ENCODE measurements at regions not wholly inside any gene's neighbourhood (a gene's known extent, or its start where the extent isn't known, plus 50 kb on each side); places are given as distances from the start of the nearest gene placed in this dataset.
"Not testable (repeated sequence)": the region's sequence is repeated elsewhere in the genome, so short reads cannot be mapped to it uniquely, and the experiment has no call there.

- CTCF ChIA-PET: no interaction called here
- POLR2A ChIA-PET (ENCODE audit: low non-redundant PET): no interaction called here
- DNase-seq (ENCODE audit: low spot score): no peak
- no peak overlapping the region for H3K27ac ChIP-seq
- TF ChIP-seq CTCF (conservative IDR thresholded peaks at IDR 0.05; ENCODE audit: low read depth): no peak
These were observed 220.4 kb upstream of the GADL1 start for GRCh38 chr3:31114929-31115283.

- CTCF ChIA-PET; H3K27ac ChIP-seq; POLR2A ChIA-PET (ENCODE audit: low non-redundant PET); DNase-seq (ENCODE audit: low spot score): not testable (repeated sequence)
These were observed 221.1 kb upstream of the GADL1 start for GRCh38 chr3:31115531-31115930.

GRCh38 chr3:31116651-31117050 lies 222.2 kb upstream of the GADL1 start:
- ChIA-PET POLR2A (ENCODE audit: low non-redundant PET) (no interaction called here), CTCF (no interaction called here)
- TF ChIP-seq CTCF (conservative IDR thresholded peaks at IDR 0.05; ENCODE audit: low read depth): no peak
- H3K27ac ChIP-seq: no peak overlapping the region
- DNase-seq (ENCODE audit: low spot score): no peak

- CTCF ChIA-PET: interaction anchor here (1.1 kb wide), 1 partner anchor 15 kb away, joined by 3 read pairs; no protein-coding TSS in a partner anchor
- POLR2A ChIA-PET (ENCODE audit: low non-redundant PET): no interaction called here
- no peak for TF ChIP-seq CTCF (conservative IDR thresholded peaks at IDR 0.05; ENCODE audit: low read depth)
- no peak overlapping the region for H3K27ac ChIP-seq
- DNase-seq (ENCODE audit: low spot score): no peak
These were observed 223.4 kb upstream of the GADL1 start for GRCh38 chr3:31117854-31118253.

GRCh38 chr3:31124373-31124772 lies 229.9 kb upstream of the GADL1 start:
- TF ChIP-seq CTCF (conservative IDR thresholded peaks at IDR 0.05; ENCODE audit: low read depth): no peak
- no peak overlapping the region for H3K27ac ChIP-seq
- POLR2A ChIA-PET (ENCODE audit: low non-redundant PET): no interaction called here
- no peak for DNase-seq (ENCODE audit: low spot score)
- CTCF ChIA-PET: interaction anchor here (0.5 kb wide), 1 partner anchor 14 kb away, joined by 3 read pairs; no protein-coding TSS in a partner anchor

- no peak for DNase-seq (ENCODE audit: low spot score)
- H3K27ac ChIP-seq: no peak overlapping the region
- POLR2A ChIA-PET (ENCODE audit: low non-redundant PET): no interaction called here
- CTCF ChIA-PET: interaction anchor here (0.7 kb wide), 2 partner anchors 510 to 605 kb away, joined by 3 read pairs; no protein-coding TSS in a partner anchor
- no peak for TF ChIP-seq CTCF (conservative IDR thresholded peaks at IDR 0.05; ENCODE audit: low read depth)
These were observed 231.1 kb upstream of the GADL1 start for GRCh38 chr3:31125413-31126020.

GRCh38 chr3:31129241-31129640 lies 234.8 kb upstream of the GADL1 start:
- no peak for TF ChIP-seq CTCF (conservative IDR thresholded peaks at IDR 0.05; ENCODE audit: low read depth)
- CTCF ChIA-PET: no interaction called here
- no peak overlapping the region for H3K27ac ChIP-seq
- no peak for DNase-seq (ENCODE audit: low spot score)
- POLR2A ChIA-PET (ENCODE audit: low non-redundant PET): no interaction called here
